Astrocyte of the spinal cord (primary cell): ENCODE measurements at regions not wholly inside any gene's neighbourhood (a gene's known extent, or its start where the extent isn't known, plus 50 kb on each side); places are given as distances from the start of the nearest gene placed in this dataset.
"Not testable (repeated sequence)": the region's sequence is repeated elsewhere in the genome, so short reads cannot be mapped to it uniquely, and the experiment has no call there.

Experiments used
- DNase-seq: peaks from one replicate; pipeline ENCODE4 v3.0.0; 2011; ENCODE audit warnings: low read depth, low spot score
- H3K4me3 ChIP-seq: 2 replicates; pipeline ENCODE4 v1.5.1; 2011; ENCODE audit warnings: low read depth, mild to moderate bottlenecking, low read length, moderate library complexity
- CTCF ChIP-seq: IDR thresholded peaks from 2 replicates; pipeline ENCODE4 v1.5.1; 2012; ENCODE audit warnings: low read depth, mild to moderate bottlenecking, low read length, inconsistent platforms
- in situ Hi-C: cut with HindIII; loops from 2 replicates; pipeline ENCODE4 v1.10.0; 2017; ENCODE audit warnings: low sequenced_read_pairs

- DNase-seq: no peak
- no peak overlapping the region for H3K4me3 ChIP-seq
- TF ChIP-seq CTCF: no peak
- in situ Hi-C loops: no loop called here
Observed at GRCh38 chr11:90590286-90590685, 367.4 kb upstream of the CHORDC1 start.

GRCh38 chr11:90589735-90590134 lies 366.9 kb upstream of the CHORDC1 start:
- DNase-seq: no peak
- no peak overlapping the region for H3K4me3 ChIP-seq
- no peak for TF ChIP-seq CTCF
- in situ Hi-C loops: no loop called here

GRCh38 chr11:90587896-90588295 lies 365.0 kb upstream of the CHORDC1 start:
- no peak for DNase-seq
- in situ Hi-C loops: no loop called here
- no peak for TF ChIP-seq CTCF
- H3K4me3 ChIP-seq: no peak overlapping the region

- TF ChIP-seq CTCF: no peak
- in situ Hi-C loops: no loop called here
- no peak overlapping the region for H3K4me3 ChIP-seq
- no peak for DNase-seq
Observed at GRCh38 chr11:90585491-90585890, 362.6 kb upstream of the CHORDC1 start.

GRCh38 chr11:90582999-90583398 lies 360.1 kb upstream of the CHORDC1 start:
- in situ Hi-C loops, DNase-seq, H3K4me3 ChIP-seq: not testable (repeated sequence)

GRCh38 chr11:90564531-90564930 lies 341.7 kb upstream of the CHORDC1 start:
- in situ Hi-C loops: no loop called here
- no peak for TF ChIP-seq CTCF

GRCh38 chr11:90558328-90558865 lies 335.5 kb upstream of the CHORDC1 start:
- no peak overlapping the region for H3K4me3 ChIP-seq
- in situ Hi-C loops: no loop called here
- TF ChIP-seq CTCF: no peak
- DNase-seq: no peak

More at GRCh38 chr11:90564531-90564930, 341.7 kb upstream of the CHORDC1 start:
- DNase-seq: no peak
- no peak overlapping the region for H3K4me3 ChIP-seq
